ENCODE measurements at regions not wholly inside any gene's neighbourhood (a gene's known extent, or its start where the extent isn't known, plus 50 kb on each side); places are given as distances from the start of the nearest gene placed in this dataset.

DNA sequence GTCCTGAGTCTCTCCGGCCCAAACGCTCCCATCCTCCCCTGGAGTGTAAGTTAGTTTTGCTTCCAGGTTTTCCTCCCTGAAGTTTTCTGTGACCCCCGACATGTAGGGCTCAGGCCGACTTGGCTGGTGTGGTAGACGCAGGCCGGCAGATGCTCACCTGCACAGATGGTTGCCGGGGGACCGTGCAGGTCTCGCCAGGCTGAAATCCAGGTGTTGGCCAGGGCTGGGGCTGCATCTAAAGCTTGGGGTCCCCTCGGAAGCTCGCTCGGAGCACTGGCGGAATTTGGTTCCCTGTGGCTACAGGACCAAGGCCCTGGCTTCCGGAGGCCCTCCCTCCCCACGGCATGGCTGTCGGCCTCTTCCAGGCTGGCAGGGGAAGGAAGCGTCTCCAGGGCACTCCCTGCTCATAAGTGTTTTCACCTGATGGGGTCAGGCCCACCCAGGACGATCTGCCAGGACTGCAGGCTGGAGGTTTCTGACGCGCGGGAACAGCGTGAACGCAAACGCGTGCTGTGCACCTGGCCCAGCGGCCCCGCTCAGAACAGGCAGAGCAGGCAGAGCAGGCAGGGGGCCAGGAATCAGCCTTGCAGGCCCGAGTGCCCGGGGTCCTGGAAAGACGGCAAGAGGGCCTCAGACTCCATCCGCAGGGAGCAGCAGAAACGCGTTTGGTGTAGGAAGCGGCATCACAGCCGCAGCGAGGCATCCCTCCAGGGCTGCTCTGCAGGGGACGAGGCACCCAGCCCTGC is 258.2 kb downstream of the BRD1 start:
- no peak for TF ChIP-seq GABPA (IDR thresholded peaks at IDR 0.05; ENCODE audit: low read depth)
- no peak for DNase-seq (ENCODE audit: low read depth in 1 of 2, low spot score in 1 of 2)
- no peak overlapping the region for H3K27ac ChIP-seq (replicated peaks)
- no peaks in the 10 kb centered on the region for H3K27me3 ChIP-seq (ENCODE audit: insufficient read depth, poor library complexity, severe bottlenecking)
- H3K4me3 ChIP-seq (replicated peaks; ENCODE audit: insufficient read depth, low read length) = no peak overlapping the region

DNA sequence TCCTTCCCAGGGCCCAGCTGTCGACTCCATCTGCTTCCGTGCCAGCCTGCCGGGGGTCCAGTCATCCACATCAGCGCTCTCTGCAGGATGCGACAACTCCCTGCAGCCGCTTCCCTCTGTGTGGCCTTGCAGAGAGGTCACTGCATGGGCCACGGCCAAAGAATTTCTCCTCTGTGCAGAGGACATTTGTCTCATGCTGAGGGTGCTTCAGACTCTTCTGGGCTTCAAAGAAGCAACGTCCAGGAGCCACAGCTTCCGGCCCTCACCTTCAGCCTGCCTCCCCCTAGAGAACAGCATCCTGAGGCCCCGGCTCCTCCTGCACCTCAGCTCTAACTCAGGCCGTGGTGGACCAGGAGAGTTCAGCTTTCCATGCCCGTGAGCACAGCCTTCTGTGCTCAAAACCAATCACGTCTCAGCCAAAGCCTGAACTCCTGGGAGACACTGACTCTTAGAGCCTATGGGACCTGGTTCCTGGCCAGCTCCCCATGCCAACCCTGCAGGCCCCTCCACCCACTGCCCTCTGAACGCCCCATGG is 258.9 kb downstream of the BRD1 start:
- H3K27me3 ChIP-seq (ENCODE audit: insufficient read depth, poor library complexity, severe bottlenecking) = no peaks in the 10 kb centered on the region
- no peak overlapping the region for H3K27ac ChIP-seq (replicated peaks)
- H3K4me3 ChIP-seq (replicated peaks; ENCODE audit: insufficient read depth, low read length) = no peak overlapping the region
- TF ChIP-seq, protein P1, sequence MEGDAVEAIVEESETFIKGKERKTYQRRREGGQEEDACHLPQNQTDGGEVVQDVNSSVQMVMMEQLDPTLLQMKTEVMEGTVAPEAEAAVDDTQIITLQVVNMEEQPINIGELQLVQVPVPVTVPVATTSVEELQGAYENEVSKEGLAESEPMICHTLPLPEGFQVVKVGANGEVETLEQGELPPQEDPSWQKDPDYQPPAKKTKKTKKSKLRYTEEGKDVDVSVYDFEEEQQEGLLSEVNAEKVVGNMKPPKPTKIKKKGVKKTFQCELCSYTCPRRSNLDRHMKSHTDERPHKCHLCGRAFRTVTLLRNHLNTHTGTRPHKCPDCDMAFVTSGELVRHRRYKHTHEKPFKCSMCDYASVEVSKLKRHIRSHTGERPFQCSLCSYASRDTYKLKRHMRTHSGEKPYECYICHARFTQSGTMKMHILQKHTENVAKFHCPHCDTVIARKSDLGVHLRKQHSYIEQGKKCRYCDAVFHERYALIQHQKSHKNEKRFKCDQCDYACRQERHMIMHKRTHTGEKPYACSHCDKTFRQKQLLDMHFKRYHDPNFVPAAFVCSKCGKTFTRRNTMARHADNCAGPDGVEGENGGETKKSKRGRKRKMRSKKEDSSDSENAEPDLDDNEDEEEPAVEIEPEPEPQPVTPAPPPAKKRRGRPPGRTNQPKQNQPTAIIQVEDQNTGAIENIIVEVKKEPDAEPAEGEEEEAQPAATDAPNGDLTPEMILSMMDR (IDR thresholded peaks at IDR 0.05; ENCODE audit: insufficient read depth, low read length) = no peak
- TF ChIP-seq, protein P2, sequence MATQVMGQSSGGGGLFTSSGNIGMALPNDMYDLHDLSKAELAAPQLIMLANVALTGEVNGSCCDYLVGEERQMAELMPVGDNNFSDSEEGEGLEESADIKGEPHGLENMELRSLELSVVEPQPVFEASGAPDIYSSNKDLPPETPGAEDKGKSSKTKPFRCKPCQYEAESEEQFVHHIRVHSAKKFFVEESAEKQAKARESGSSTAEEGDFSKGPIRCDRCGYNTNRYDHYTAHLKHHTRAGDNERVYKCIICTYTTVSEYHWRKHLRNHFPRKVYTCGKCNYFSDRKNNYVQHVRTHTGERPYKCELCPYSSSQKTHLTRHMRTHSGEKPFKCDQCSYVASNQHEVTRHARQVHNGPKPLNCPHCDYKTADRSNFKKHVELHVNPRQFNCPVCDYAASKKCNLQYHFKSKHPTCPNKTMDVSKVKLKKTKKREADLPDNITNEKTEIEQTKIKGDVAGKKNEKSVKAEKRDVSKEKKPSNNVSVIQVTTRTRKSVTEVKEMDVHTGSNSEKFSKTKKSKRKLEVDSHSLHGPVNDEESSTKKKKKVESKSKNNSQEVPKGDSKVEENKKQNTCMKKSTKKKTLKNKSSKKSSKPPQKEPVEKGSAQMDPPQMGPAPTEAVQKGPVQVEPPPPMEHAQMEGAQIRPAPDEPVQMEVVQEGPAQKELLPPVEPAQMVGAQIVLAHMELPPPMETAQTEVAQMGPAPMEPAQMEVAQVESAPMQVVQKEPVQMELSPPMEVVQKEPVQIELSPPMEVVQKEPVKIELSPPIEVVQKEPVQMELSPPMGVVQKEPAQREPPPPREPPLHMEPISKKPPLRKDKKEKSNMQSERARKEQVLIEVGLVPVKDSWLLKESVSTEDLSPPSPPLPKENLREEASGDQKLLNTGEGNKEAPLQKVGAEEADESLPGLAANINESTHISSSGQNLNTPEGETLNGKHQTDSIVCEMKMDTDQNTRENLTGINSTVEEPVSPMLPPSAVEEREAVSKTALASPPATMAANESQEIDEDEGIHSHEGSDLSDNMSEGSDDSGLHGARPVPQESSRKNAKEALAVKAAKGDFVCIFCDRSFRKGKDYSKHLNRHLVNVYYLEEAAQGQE (IDR thresholded peaks at IDR 0.05; ENCODE audit: insufficient replicate concordance, low read depth) = no peak
- TF ChIP-seq GABPA (IDR thresholded peaks at IDR 0.05; ENCODE audit: low read depth) (no peak), POLR2AphosphoS5 (IDR thresholded peaks at IDR 0.05; ENCODE audit: low read depth) (no peak), SPI1 (IDR thresholded peaks at IDR 0.05; ENCODE audit: borderline replicate concordance, low read depth) (no peak)
- no peak for DNase-seq (ENCODE audit: low read depth in 1 of 2, low spot score in 1 of 2)

GRCh38 chr22:49567899-49568750 is 259.5 kb downstream of the BRD1 start:
- TF ChIP-seq POLR2AphosphoS5 (IDR thresholded peaks at IDR 0.05; ENCODE audit: low read depth) (no peak), GABPA (IDR thresholded peaks at IDR 0.05; ENCODE audit: low read depth) (no peak), SPI1 (IDR thresholded peaks at IDR 0.05; ENCODE audit: borderline replicate concordance, low read depth) (no peak)
- TF ChIP-seq, protein P1 (IDR thresholded peaks at IDR 0.05; ENCODE audit: insufficient read depth, low read length) = no peak
- TF ChIP-seq, protein P2 (IDR thresholded peaks at IDR 0.05; ENCODE audit: insufficient replicate concordance, low read depth) = no peak
- no peak overlapping the region for H3K4me3 ChIP-seq (replicated peaks; ENCODE audit: insufficient read depth, low read length)
- no peaks in the 10 kb centered on the region for H3K27me3 ChIP-seq (ENCODE audit: insufficient read depth, poor library complexity, severe bottlenecking)
- DNase-seq (ENCODE audit: low read depth in 1 of 2, low spot score in 1 of 2) = no peak
- no peak overlapping the region for H3K27ac ChIP-seq (replicated peaks)

DNA sequence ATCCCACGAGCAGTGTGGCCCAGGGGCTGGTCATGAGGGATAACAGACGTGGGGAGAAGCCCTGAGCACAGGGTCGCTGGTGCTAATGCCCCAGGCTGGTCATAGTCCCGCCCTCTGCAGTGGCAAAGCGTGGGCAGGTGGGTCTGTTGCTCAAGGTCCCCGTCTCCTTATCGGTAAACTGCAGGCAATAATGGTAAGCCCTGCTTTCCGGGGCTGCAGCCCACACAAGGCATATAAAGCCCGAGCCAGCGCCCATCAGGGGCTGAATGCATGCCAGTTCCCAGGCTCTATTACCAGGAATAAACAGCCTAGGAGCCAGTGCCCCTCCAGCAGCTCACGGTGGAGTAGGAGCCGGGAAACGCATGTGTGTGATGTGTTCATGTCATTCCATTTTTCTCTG is 261.0 kb downstream of the BRD1 start:
- Histone ChIP-seq H3K27me3 (ENCODE audit: insufficient read depth, poor library complexity, severe bottlenecking) (no peaks in the 10 kb centered on the region), H3K27ac (replicated peaks) (no peak overlapping the region), H3K4me3 (replicated peaks; ENCODE audit: insufficient read depth, low read length) (no peak overlapping the region)
- no peak for DNase-seq (ENCODE audit: low read depth in 1 of 2, low spot score in 1 of 2)
- TF ChIP-seq GABPA (IDR thresholded peaks at IDR 0.05; ENCODE audit: low read depth) (no peak), POLR2AphosphoS5 (IDR thresholded peaks at IDR 0.05; ENCODE audit: low read depth) (no peak)
- TF ChIP-seq, protein P2 (IDR thresholded peaks at IDR 0.05; ENCODE audit: insufficient replicate concordance, low read depth) = no peak

All from HL-60 (cell line).